Stimulated activated CD4-positive, alpha-beta T cell treated with anti-CD3 and anti-CD28 coated beads, Interleukin-15, amount 100 ng/mL, for 1 hour (primary cell): ENCODE measurements at regions not wholly inside any gene's neighbourhood (a gene's known extent, or its start where the extent isn't known, plus 50 kb on each side); places are given as distances from the start of the nearest gene placed in this dataset.

Experiments used
- DNase-seq, 2 donors: peaks; one replicate each; pipeline ENCODE4 v3.0.0-alpha.2; 2020; ENCODE audit warnings: low read depth in 1 of 2, low spot score in 1 of 2

DNA sequence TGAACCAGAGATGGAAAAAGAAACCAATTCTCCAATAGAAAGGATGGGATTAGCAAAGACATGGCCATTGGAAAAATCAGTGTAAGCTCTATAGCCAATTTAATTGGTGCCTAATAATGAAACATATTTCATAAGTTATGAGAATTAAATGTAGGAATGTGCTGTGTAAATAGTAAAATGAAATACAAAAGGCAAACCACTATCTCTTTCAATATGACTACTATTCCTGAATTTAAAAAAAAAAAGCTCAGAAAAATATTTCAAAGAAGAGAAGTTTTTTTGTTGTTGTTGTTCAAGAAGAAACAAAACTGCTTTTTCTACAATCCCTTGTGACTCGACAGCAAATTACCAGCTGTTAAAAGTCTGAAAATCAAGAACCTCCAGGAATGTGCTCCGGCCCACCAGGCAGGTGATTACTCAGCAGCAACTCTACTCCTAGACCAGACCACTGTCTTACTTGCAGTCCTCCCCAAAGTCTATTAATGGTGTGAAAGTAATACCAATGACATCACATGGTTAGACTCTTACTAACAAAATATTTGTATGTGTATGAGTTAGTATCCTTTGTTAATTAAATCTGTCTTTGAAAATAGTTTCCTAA lies 362.4 kb downstream of the KCTD12 start:
- no peak for DNase-seq

DNA sequence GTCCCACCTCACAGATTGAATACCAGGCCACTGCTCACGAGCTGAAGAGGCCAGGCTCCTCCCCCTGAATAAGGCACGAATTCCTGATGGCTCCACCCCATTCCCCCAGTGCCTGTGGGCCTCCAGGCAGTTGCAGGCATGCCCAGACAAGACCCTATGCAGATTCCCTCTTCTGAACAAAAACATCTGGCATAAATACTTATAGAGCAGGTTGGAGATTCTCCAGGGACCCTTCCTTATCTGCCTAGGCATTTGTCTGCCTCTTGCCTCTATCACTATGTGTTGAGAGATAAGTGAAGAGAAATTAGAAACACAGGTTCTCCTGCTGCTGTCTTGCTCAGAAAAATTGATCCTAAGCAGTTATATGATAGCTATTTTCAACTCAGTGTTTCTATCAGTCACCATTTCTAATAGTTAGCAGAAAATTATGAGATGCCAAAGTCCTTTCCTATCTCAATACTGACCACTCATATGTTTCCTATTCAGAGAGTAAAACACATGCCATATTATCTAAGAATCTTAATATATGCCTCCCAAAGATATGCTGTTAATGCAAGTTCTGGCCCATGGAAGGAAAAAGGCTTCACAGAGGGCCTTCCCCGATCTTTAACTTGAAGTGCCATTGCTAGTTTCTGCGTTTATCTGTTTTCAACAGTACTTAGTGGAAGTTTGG lies 364.0 kb downstream of the KCTD12 start:
- no peak for DNase-seq

DNA sequence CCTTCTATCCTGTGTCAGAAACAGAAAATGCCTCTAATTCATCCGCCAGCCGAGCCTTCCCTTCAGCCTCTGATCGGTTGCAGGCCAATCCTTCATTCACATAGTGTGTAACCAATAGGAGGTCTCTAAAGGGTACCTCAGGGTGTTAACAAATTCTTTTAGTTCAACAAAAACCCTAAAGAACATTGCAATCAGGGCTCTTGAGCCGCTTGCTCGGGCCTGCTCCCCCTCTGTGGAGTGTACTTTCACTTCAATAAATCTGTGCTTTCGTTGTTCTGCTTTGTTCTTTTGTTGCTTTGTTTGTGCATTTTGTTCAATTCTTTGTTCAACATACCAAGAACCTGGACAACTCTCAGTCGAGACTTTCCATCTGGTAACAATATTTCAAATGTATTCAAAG lies 366.5 kb downstream of the KCTD12 start:
- DNase-seq = no peak

DNA sequence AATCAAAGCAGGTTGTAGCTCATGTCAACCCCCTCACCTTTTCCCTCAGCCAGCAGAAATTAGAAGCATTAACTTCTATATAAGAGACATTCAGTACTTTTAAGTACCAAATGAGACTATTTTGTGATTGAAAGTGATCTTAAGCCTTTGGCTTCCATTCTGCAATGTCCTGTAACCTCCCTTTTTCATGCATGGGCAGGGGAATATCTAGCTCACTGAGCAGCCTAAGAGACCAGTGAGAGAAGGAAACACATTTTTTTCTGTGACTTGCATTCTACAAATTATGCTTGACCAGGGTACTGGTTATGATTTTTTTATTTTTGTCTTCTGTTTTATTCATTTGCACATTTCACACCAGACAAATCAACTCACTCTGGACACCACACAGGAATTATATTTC lies 369.6 kb downstream of the KCTD12 start:
- DNase-seq = no peak

DNA sequence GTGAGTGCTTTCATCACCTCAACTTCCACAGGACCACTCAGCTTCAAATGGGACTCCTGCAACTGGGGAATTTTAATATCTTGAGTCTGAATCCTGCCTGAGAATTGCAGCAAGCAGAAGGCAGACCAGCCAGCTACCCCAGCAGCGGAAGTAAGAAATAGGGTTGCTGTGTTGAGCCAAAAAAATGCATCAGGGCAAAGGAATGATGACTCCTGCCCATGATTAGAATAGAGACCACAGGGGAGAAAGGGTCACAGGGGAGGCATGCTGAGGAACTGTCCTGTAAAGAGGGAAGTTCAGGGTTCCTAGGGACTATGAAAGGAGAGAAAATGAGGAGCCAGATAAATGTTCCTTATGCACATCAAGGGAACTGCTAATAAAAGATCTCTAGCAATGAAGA lies 370.2 kb downstream of the KCTD12 start:
- DNase-seq = no peak

DNA sequence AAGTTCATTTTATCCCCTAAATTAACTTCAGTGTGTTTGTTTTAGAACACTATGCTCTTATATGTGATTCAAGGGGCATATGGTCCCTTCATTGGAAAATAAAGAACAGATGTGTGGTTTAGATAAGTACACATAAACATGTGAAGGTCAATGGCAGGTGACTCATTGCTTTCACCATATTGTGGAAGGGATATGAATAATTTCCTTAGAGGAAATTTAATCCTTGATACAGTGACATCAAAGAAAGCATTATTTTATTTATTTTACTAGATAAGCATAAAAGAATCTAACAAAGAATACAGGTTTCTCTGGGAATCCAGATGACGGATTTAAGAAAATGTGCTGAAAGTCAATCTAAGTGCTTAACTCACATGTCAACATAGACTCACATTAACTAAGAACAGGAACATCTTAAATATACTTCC lies 373.5 kb downstream of the KCTD12 start:
- DNase-seq = no peak

DNA sequence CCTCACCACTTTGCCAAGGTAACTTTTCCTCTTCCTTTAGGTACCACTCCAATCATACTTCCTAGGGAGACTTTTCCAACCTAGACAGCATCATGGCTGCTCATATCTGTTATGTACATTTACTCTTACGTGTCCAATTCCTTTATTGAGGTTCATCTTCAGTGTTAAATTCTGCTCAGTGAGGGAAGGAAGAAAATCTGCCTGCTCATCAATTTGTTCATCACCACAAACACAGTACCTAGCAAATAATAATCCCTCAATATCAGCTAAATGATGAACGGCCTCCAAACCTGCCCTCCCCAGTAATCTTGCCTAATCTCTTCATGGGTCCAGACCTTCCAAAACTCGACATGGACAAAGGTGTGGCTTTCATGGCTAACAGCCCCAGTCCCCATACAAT lies 380.8 kb downstream of the KCTD12 start:
- no peak for DNase-seq

DNA sequence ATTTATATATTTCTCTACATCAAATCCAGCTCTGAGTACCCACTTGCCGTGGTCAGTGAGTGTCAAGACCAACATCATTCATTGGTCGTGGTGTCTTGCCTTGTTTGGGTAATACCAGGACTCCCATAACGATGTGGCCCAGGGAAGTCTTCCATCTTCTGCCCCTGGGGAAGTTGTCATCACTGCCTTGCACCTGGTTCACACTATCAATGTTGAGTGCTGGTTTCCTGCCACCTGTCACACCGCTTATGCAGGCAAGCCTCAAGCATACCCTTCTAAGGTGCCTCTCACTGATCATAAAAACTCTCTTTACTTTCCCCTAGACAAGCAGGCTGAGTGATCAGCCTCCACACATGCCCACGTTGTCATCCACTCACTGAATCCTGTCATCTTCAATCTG lies 382.4 kb downstream of the KCTD12 start:
- DNase-seq = no peak

DNA sequence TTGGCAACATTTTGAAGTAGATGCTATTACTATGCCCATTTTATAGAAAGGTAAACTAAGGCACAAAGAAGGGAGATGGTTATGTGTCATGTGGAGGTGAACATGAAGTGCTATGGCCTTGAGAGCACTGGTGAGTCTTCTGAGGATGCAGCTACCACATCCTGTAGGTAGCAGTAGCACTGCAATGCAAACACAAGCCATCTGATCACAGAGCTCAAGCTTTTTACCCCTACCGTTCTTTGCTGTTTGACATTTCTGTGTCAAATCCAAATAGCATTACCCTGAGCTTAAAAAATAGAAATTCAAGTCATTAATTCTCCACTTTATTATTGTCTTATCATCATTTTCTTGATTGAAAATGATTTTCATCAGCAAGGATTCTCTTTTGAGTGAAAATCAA lies 382.9 kb downstream of the KCTD12 start:
- DNase-seq = no peak

DNA sequence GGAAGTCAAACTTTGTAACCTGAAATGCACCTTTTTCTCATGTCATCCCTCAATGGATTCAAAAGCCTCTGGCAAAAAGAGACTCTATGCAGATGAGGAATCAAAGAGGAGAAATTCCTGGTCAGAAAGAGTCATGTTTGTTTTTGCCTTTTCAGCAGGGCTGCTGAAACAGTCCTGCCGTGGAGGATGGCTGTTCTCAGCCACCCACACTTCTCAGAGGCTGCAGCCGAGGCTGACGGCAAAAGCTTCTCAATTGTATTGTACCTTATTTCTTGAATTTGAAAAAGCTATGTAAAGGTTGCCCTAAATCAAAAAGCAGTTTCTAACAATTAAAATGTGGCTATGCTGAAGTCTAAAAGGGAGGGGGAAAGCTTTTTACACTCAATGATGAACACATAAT lies 385.3 kb downstream of the KCTD12 start:
- no peak for DNase-seq

DNA sequence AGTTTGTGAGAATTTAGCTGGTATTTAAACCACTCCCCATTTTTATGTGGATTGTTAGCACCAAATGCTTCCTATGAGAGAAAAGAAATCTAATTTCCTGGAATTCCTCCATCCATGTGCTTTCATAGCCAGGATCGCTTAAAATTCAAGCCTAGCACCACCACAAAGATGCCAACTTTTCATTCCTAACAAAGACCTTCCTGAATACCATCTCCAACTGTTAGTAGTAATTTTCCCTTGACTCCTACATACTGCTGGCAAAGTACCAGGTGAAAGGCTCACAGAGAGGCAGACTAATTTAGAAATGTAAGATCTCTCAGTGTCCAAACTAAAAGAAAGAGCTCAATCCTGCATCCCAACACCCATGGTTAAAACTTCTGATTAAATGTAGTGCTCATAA lies 386.3 kb downstream of the KCTD12 start:
- no peak for DNase-seq

DNA sequence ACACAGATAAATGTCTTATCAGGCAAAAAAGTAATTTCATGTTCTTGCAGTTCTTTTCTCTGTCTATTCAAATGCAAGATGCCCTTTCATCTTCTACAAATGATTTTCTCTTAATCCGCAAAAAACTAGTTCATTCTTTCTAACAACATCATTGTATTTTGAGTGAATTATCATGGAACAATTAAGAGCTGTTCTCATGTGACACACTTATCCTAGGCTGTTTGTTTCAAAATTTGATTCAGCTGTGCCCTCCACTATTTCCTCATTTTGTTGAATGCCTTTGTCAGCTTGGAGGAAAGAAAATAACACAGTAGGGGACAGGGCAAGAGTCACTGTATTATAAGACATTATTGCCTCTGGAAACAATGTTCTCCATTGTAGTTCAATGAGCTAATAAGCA lies 396.9 kb downstream of the KCTD12 start:
- DNase-seq = no peak

DNA sequence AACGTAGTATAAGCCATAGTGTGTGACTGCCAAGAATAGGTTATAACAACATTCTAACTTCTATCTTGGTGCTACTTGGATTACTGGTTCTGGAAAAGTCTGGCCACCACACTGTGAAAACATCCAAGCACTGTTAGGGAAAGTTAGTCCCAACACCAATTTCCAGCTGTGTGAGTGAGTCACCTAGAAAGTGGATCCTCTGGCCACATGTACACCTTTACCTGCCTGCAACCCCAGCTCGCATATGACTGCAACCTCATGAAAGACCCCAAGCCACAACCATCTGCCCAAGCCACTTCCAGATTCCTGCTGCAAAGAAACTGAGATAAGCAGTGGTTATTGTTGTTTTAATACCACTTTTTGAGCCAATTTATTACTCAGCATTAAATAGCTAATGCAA lies 404.5 kb downstream of the KCTD12 start:
- no peak for DNase-seq

DNA sequence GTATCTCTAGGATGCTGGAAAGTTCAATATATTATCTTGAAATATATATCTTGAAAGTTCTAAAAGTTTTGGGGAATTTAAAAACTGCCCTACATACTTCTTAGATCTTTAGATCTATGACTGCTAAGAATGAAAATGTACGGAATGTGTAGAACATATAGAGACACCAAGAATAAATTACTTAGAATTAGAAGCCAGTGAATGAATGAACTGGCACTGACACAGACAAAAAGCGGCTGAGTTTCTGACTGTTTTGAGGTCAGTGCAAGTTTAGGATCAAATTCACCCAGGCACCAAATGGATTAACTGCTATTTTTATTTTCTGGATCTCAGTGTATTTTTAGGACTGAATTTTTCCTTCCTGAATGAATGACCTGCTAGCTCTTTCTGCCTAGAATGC lies 411.2 kb downstream of the KCTD12 start:
- DNase-seq = no peak

DNA sequence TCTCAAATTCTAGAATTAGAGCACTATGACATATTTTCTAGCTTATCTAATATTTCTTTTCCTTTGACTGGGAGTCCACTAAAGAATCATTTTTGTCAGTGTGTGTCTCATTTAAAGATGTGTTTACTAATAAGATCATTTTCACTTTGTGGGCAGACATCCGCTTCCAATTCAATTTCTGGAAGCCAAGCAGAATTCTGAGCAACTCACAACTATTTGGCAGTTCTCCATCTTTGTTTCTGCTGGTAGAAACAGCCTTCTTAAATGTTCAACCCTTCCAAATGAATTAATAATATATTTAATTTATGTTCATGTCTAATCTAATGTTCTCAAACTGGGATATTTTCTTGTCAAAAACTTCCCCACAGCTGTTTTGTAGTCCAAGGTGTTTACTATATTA lies 411.8 kb downstream of the KCTD12 start:
- DNase-seq = no peak

DNA sequence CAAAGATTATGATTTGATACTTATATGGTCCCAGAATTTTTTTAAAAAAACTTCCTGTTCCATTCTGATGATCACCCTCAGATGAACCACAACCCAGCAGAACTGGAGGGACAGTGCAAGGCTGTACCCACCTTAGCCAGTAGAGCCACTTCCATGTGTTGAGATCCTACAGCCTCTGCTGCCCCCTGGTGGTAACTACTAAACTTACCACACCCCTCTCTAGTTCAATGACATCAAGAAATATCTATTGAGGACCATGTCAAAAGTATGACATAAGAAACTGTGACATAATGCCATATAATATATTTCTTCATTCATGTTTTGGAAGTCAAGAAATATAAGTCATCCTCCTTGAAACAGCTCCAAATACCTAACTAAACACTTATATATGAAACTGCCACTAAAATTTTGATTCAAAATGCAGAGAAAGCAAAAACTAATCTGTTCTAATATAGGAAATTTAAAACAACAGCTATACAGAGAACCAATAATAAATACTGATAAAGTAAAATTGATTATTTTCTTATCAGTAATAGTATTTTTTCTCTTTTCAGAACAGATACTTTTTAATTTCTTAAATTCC lies 412.6 kb downstream of the KCTD12 start:
- peak; percentile 27 to 34 for DNase-seq

DNA sequence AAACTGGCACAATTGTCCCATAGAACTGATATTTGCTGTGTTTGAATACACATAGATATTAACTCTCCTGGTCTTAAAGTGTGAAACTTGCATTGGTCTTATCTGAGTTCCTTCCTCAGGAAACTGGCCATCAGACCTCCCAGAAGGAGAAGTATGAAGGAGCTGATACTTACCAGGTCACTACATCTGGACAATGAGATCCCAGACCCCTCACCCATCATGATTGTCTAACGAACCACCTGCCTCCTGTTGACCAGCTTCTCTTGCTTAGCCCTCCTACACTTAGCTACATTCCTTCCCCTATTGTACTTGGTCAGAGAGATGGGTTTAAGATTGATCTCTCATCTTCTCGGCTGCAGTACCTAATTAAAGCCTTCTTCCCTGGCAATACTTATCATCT lies 413.3 kb downstream of the KCTD12 start:
- DNase-seq = no peak

DNA sequence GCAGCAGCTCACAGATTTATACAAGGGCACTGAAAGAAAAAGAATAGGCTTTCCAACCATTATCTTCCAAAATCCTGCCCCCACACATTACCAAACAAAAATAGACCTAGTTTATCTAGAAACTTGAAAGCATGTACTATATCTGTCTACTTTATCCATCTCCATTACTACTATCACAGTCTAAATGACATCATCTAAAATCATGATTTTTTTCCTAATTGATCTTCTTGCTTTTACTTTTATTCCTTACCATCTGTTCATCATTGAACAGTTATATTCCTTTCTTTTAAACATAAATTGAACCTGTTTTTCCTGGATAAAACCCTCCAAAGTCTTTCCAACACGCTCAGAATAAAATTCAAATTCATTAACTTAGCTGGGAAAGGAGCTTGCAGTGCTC lies 414.7 kb downstream of the KCTD12 start:
- DNase-seq = no peak

DNA sequence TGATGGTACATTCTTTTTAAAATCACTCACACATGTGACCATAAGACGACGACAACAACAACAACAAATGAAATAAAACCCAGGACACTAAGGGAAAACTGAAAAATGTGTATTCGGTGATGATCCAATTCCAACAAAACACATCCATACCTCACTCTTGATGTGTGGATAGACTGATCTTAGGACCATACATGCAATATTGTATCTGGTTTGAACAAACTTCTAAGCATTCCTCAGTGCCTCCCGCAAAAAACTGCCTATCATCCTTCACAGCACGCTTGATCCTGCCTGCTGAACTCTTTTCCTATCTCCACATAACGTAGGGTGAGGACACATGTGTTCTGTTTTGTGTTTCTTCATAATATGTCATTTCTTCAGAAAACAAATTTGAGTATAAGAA lies 415.2 kb downstream of the KCTD12 start:
- no peak for DNase-seq

DNA sequence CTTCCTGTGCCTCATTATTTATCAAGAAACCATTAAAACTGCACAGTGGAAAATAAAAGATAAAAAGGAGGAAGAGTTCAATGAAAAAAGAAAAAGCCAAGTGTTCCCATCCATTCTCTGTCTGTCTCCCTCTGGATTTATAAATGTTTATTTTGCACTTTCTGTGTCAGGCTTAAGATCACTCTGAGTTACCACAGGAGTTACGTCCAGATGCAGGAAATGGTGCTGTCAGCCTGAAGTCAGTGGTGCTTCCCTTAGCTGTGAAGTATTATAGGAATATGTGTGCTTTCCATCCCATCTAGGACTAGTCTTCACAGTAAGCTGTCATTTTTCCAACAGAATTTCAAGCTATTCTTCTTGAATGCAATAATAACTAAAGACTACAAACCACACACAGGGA lies 420.2 kb downstream of the KCTD12 start:
- DNase-seq = no peak

DNA sequence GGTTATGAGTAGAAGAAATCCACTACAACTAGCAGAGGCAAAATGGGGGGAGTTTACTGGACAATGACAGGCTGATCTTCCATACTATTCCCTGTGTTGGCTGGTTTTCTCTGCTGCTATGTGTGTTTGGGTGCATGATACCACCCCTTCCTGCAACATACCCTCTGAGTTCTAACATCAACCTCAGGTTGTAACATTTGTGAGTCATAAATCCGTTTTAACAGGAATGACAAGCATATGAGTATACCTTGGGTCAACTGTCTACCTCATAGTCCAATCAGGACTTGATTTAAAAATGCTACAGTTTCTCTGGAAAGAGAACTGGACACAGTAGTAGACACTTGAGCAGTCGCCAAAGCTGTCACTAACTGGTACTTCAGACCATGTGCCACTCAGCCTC lies 422.9 kb downstream of the KCTD12 start:
- no peak for DNase-seq

DNA sequence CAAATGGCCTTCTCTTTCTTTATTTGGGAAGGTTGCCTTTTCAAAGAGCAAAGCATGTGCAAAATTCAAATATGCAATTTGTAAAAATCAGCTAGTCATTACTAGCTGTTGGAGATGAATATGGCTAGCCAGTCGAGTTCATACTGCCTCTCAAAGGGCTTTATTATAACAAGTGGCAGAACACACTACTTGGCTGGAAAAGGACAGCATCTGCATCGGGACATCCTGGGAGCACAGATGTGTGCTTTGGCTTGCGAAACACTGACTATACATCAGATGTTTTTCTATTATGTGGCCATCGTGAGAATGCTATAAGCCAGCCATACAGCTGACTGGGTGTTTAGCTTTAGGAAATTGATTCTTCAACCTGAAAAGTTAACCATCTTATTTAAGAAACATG lies 424.2 kb downstream of the KCTD12 start:
- no peak for DNase-seq

DNA sequence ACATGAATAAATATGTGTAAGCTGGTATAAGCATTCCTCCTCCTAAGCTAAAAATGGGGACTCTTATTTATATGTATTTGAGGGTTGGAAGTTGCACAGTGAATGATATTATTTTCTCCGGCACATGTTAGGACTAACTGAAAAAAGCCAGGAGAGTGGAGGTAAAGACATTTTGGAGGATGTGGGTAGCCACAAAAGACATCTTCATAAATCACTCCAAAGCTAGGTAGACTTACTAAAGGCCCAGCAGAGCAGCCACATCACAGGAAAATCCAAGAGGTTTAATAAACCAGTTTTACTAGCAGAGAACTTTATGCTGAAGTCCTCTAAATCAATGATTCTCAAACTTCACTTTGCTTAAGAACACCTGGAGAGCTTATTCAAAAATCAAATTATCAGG lies 424.7 kb downstream of the KCTD12 start:
- no peak for DNase-seq
